BJ (cell line): ENCODE measurements at regions not wholly inside any gene's neighbourhood (a gene's known extent, or its start where the extent isn't known, plus 50 kb on each side); places are given as distances from the start of the nearest gene placed in this dataset.

Experiments used
- CTCF ChIA-PET: fragments of 350-600 bp; formaldehyde crosslinking; extraction: SDS; loops from one replicate; lab custom pipeline; 2021; ENCODE audit warnings: antibody characterized with exemption, inconsistent platforms; lab: Yijun Ruan, JAX
- POLR2A ChIA-PET: fragments of 300-600 bp; sonication (Branson Sonifier 250); formaldehyde crosslinking; extraction: SDS; loops from one replicate; lab custom pipeline; 2021; ENCODE audit warnings: antibody characterized with exemption; lab: Charles Lee
- DNase-seq: peaks from one replicate; pipeline ENCODE4 v3.0.0-alpha.2; 2011; ENCODE audit warnings: low read depth
- H3K27me3 ChIP-seq: 2 replicates; pipeline ENCODE4 v1.6.0; 2011; ENCODE audit warnings: low read length; ENCODE audit not compliant: control insufficient read depth, insufficient read depth
- H3K36me3 ChIP-seq: 2 replicates; pipeline ENCODE4 v1.5.1; 2011; ENCODE audit warnings: low read length; ENCODE audit not compliant: control insufficient read depth, insufficient read depth
- H3K4me3 ChIP-seq: 2 replicates; pipeline ENCODE4 v1.5.1; 2011; ENCODE audit warnings: low read depth, mild to moderate bottlenecking, control low read depth, low read length
- CTCF ChIP-seq: IDR thresholded peaks from 2 replicates; pipeline ENCODE4 v1.5.1; 2011; ENCODE audit warnings: low read depth, mild to moderate bottlenecking, control low read depth, inconsistent platforms, low read length, moderate library complexity; ENCODE audit not compliant: insufficient read depth

- POLR2A ChIA-PET = no interaction called here
These were observed 177.4 kb downstream of the BTG1 start for GRCh38 chr12:91968076-91968776.

GRCh38 chr12:91967590-91967989 lies 178.1 kb downstream of the BTG1 start:
- no peak for TF ChIP-seq CTCF
- Histone ChIP-seq H3K36me3 (no peaks in the 10 kb centered on the region), H3K27me3 (no peaks in the 10 kb centered on the region), H3K4me3 (no peak overlapping the region)
- ChIA-PET POLR2A (no interaction called here), CTCF (interaction anchor here (0.9 to 1.4 kb wide), 2 partner anchors 40 to 177 kb away, joined by 3 read pairs; no protein-coding TSS in a partner anchor)
- no peak for DNase-seq

More at GRCh38 chr12:91968076-91968776, 177.4 kb downstream of the BTG1 start:
- DNase-seq = no peak
- H3K36me3 ChIP-seq = no peaks in the 10 kb centered on the region
- H3K4me3 ChIP-seq = no peak overlapping the region
- no peaks in the 10 kb centered on the region for H3K27me3 ChIP-seq
- CTCF ChIA-PET = interaction anchor here (0.9 to 1.4 kb wide), 2 partner anchors 40 to 176 kb away, joined by 3 read pairs; no protein-coding TSS in a partner anchor
- TF ChIP-seq CTCF = no peak

GRCh38 chr12:91965781-91966180 lies 179.9 kb downstream of the BTG1 start:
- TF ChIP-seq CTCF = no peak
- ChIA-PET CTCF (interaction anchor here (0.7 to 0.8 kb wide), 2 partner anchors 17 to 373 kb away, joined by 3 to 5 read pairs; no protein-coding TSS in a partner anchor), POLR2A (no interaction called here)
- Histone ChIP-seq H3K4me3 (no peak overlapping the region), H3K27me3 (no peaks in the 10 kb centered on the region), H3K36me3 (no peaks in the 10 kb centered on the region)
- no peak for DNase-seq

- no peak for TF ChIP-seq CTCF
- POLR2A ChIA-PET = no interaction called here
- H3K27me3 ChIP-seq = no peaks in the 10 kb centered on the region
- DNase-seq = no peak
- no peak overlapping the region for H3K4me3 ChIP-seq
- CTCF ChIA-PET = no interaction called here
- H3K36me3 ChIP-seq = no peaks in the 10 kb centered on the region
These were observed 181.1 kb downstream of the BTG1 start for GRCh38 chr12:91964501-91964900.

- no peak overlapping the region for H3K4me3 ChIP-seq
- POLR2A ChIA-PET = no interaction called here
- H3K36me3 ChIP-seq = no peaks in the 10 kb centered on the region
- H3K27me3 ChIP-seq = no peaks in the 10 kb centered on the region
- DNase-seq = no peak
- TF ChIP-seq CTCF = no peak
- CTCF ChIA-PET = no interaction called here
These were observed 186.4 kb downstream of the BTG1 start for GRCh38 chr12:91959220-91959619.
